ENCODE measurements at regions not wholly inside any gene's neighbourhood (a gene's known extent, or its start where the extent isn't known, plus 50 kb on each side); places are given as distances from the start of the nearest gene placed in this dataset.

DNA sequence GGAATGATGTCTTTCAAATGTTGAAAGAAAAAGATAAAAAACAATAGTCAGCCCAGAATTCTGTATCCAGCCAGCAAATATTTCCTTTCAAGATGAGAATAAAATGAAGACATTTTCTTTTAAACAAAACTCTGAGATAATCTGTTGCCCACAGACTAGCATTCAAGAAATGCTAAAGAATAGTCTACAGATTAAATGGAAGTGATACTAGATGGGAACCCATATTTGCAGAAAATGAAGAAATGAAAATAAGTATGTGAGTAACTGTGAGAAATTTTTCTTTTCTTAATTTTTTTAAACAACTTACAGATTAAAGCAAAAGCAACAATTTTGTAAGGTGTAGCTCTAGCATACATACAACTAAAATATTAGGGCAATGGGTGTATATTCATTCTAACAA, 469.8 kb downstream of the IGSF11 start:
- Histone ChIP-seq H3K36me3 (no peaks in the 10 kb centered on the region), H3K27me3 (ENCODE audit: low read depth) (no peaks in the 10 kb centered on the region), H3K27ac (replicated peaks) (no peak overlapping the region), H3K9me3 (replicated peaks) (peaks cover 19% of the 10 kb centered on the region), H3K4me3 (no peak overlapping the region), H3K4me1 (no peaks in the 10 kb centered on the region)
- DNase-seq = no peak
- TF ChIP-seq, protein P1, sequence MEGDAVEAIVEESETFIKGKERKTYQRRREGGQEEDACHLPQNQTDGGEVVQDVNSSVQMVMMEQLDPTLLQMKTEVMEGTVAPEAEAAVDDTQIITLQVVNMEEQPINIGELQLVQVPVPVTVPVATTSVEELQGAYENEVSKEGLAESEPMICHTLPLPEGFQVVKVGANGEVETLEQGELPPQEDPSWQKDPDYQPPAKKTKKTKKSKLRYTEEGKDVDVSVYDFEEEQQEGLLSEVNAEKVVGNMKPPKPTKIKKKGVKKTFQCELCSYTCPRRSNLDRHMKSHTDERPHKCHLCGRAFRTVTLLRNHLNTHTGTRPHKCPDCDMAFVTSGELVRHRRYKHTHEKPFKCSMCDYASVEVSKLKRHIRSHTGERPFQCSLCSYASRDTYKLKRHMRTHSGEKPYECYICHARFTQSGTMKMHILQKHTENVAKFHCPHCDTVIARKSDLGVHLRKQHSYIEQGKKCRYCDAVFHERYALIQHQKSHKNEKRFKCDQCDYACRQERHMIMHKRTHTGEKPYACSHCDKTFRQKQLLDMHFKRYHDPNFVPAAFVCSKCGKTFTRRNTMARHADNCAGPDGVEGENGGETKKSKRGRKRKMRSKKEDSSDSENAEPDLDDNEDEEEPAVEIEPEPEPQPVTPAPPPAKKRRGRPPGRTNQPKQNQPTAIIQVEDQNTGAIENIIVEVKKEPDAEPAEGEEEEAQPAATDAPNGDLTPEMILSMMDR (IDR thresholded peaks at IDR 0.05; ENCODE audit: borderline replicate concordance) = no peak
- intact Hi-C loops (cut with micrococcal nuclease) = no loop called here

DNA sequence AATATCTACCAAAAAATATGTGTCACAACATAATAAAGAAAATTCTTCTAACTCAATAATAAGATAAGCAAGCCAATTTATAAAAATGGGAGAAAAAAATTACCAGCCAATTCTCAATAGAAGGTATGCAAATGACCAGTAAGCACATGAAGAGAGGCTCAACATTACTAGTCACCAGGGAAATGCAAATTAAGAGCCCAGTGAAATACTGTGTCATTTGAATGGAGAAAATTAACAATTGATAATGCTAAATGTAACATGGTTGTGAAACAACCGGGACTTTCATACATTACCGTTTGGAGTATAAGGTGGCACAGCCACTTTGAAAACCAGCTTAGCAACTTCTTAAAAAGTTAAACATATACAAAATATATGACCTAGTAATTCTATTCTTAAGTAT, 460.7 kb downstream of the IGSF11 start:
- H3K9me3 ChIP-seq (replicated peaks) = peaks cover 16% of the 10 kb centered on the region
- no peak for DNase-seq
- no peak overlapping the region for H3K4me3 ChIP-seq
- TF ChIP-seq, protein P1 (IDR thresholded peaks at IDR 0.05; ENCODE audit: borderline replicate concordance) = no peak
- no peak overlapping the region for H3K27ac ChIP-seq (replicated peaks)
- intact Hi-C loops (cut with micrococcal nuclease) = no loop called here
- H3K4me1 ChIP-seq = no peaks in the 10 kb centered on the region
- H3K36me3 ChIP-seq = no peaks in the 10 kb centered on the region
- H3K27me3 ChIP-seq (ENCODE audit: low read depth) = no peaks in the 10 kb centered on the region

DNA sequence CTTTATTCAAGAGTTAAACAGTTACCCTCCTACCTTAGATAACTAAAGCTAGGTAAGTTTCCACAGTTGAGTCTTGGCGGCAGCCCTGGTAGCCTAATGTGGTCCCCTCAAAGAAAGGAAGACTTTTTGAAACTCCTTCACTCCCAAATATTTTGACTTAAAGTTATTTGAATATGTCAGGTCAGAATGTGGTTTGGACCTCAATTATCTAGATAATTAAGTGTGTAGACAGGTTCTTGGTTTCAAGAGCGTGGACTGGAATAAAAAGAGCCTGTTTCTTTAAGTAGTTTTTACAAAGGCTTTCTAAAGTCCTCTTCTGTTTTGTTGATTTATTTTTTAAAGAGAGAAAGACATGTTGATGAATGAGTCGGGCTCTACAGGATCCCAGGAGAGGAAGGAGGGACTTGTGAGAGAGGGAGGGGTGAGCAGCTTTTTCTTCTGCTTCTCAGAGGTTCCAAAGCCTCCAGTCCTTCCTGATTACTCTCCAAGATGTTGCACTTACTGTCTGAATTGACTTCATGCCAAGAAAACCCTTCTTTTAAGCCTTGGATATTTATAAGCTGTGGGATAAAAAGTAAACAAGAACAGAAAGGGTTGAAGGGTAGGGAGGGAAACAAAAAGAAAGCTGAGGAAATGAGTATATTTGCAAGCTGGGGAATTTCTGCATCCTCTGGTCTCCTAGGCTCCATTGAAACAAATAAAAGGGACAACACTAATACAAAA, 457.4 kb downstream of the IGSF11 start:
- peak overlapping the region; percentile 52 for H3K27ac ChIP-seq (replicated peaks)
- no peak overlapping the region for H3K4me3 ChIP-seq
- H3K4me1 ChIP-seq = no peaks in the 10 kb centered on the region
- TF ChIP-seq, protein P1 (IDR thresholded peaks at IDR 0.05; ENCODE audit: borderline replicate concordance) = no peak
- intact Hi-C loops (cut with micrococcal nuclease) = no loop called here
- DNase-seq = no peak
- no peaks in the 10 kb centered on the region for H3K9me3 ChIP-seq (replicated peaks)
- no peaks in the 10 kb centered on the region for H3K27me3 ChIP-seq (ENCODE audit: low read depth)
- no peaks in the 10 kb centered on the region for H3K36me3 ChIP-seq

DNA sequence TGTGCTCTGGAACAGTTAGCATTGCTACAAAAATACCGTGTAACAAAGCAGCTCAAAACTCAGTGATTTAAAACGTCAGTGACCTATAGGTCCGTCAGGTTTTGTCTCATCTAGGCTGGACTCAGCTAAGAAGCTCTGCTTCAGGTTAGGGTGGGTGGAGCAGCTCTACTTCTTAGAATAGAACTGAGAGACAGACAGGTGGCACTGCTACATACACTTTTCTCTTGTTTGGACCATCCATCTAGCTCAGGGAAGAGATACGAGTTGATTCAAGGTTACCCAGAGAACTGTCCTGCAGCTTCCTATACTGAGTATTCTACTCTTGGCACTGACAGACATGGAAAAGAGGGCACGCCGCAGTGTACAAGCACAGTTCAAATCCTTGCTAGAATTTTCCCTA, 456.1 kb downstream of the IGSF11 start:
- Histone ChIP-seq H3K4me1 (no peaks in the 10 kb centered on the region), H3K27ac (replicated peaks) (no peak overlapping the region), H3K27me3 (ENCODE audit: low read depth) (no peaks in the 10 kb centered on the region), H3K36me3 (no peaks in the 10 kb centered on the region), H3K4me3 (no peak overlapping the region), H3K9me3 (replicated peaks) (no peaks in the 10 kb centered on the region)
- intact Hi-C loops (cut with micrococcal nuclease) = no loop called here
- TF ChIP-seq, protein P1 (IDR thresholded peaks at IDR 0.05; ENCODE audit: borderline replicate concordance) = no peak
- DNase-seq = no peak

DNA sequence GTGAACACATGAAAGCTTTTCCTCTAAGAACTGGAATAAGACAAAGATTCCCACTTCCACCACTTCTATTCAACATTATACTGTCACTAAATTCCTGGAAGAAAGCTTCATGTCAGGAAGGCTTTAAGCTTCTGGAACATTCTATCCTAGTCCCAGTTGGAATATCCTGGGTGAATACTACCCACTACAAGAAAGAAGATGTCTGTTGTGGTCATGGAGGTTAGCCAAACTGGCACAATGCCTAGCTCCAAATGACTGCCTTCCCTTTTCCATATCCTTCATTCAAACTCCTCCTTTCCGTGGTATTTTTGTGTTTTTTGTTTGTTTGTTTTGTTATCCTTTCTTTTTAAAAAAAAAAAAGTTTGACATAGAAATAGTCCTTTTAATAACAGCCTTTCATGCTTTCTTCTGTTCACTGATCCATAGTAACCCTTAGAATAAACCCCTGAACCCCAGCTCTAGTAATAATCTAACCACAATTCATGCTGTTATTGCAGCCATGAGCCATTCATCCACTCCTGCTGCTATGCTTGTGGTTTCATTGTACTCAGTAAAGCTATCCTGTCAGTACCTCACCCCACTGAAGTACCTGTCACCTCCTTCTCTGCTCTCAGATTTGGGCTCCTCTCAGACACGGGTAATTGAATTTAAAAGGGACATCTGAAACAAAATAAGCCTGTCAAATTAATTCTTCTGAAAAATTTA, 447.5 kb downstream of the IGSF11 start:
- intact Hi-C loops (cut with micrococcal nuclease) = no loop called here
- no peaks in the 10 kb centered on the region for H3K4me1 ChIP-seq
- H3K27me3 ChIP-seq (ENCODE audit: low read depth) = no peaks in the 10 kb centered on the region
- no peak overlapping the region for H3K4me3 ChIP-seq
- TF ChIP-seq, protein P1 (IDR thresholded peaks at IDR 0.05; ENCODE audit: borderline replicate concordance) = no peak
- peaks cover under 1% of the 10 kb centered on the region for H3K9me3 ChIP-seq (replicated peaks)
- DNase-seq = no peak
- no peak overlapping the region for H3K27ac ChIP-seq (replicated peaks)
- H3K36me3 ChIP-seq = no peaks in the 10 kb centered on the region
